ENCODE measurements at regions not wholly inside any gene's neighbourhood (a gene's known extent, or its start where the extent isn't known, plus 50 kb on each side); places are given as distances from the start of the nearest gene placed in this dataset.
"Not testable (repeated sequence)": the region's sequence is repeated elsewhere in the genome, so short reads cannot be mapped to it uniquely, and the experiment has no call there.

DNA sequence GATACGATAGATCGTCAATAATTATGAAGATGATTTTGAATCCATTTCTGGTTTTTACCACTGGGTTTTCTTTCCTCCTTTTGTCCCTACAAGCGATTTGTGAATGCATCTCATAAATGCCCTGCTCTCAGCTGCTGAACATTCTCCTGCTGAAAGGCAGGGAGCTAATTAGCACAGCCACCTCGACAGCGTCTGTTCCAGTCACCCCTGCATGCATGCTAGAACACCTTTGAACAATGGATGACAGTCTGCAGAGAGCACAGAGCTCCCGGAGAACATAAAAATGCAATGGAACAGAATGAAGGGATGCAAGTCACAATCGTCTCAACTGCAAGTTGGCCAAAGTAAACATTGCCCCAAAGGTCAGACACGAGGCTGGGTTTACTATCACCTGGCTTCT lies 105.8 kb downstream of the SLC35B3 start:
- Histone ChIP-seq H3K4me1 (ENCODE audit: control insufficient read depth, insufficient read depth, low read length) (no peaks in the 10 kb centered on the region), H3K36me3 (ENCODE audit: control insufficient read depth, insufficient read depth, low read length) (no peaks in the 10 kb centered on the region), H3K9me3 (ENCODE audit: control insufficient read depth, low read length) (no peaks in the 10 kb centered on the region), H3K27ac (ENCODE audit: insufficient read depth, low read depth, low read length, poor library complexity, severe bottlenecking) (no peak overlapping the region), H3K4me3 (ENCODE audit: insufficient read depth, low read depth, low read length) (no peak overlapping the region), H3K27me3 (ENCODE audit: control insufficient read depth, insufficient read depth, low read length, poor library complexity, severe bottlenecking) (no peaks in the 10 kb centered on the region)
- 73 to 77% methylated on average over 8 of the region's 8 CpGs for WGBS, 2 experiments

DNA sequence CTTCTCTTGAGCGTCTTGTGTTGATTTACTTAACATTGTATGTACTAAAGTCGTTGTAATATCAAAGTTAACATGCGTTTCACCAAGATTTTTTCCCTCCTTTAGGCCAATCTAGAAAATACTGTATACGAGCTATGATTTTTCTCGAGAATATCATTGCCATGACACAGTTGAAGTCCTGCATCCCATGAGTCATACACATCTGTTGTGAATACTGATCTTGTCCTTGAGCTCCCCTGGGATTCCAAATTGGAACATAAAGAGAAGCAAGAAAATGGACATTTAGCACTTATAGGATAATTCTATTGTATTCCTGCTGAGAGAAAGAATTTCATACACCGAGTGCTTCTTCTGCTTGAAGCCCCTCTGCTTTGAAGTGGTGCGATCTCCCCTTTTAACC lies 109.6 kb downstream of the SLC35B3 start:
- no peaks in the 10 kb centered on the region for H3K4me1 ChIP-seq (ENCODE audit: control insufficient read depth, insufficient read depth, low read length)
- H3K4me3 ChIP-seq (ENCODE audit: insufficient read depth, low read depth, low read length): no peak overlapping the region
- H3K36me3 ChIP-seq (ENCODE audit: control insufficient read depth, insufficient read depth, low read length): no peaks in the 10 kb centered on the region
- 93 to 95% methylated on average over 7 of the region's 7 CpGs for WGBS, 2 experiments
- no peak overlapping the region for H3K27ac ChIP-seq (ENCODE audit: insufficient read depth, low read depth, low read length, poor library complexity, severe bottlenecking)
- H3K9me3 ChIP-seq (ENCODE audit: control insufficient read depth, low read length): no peaks in the 10 kb centered on the region
- no peaks in the 10 kb centered on the region for H3K27me3 ChIP-seq (ENCODE audit: control insufficient read depth, insufficient read depth, low read length, poor library complexity, severe bottlenecking)

DNA sequence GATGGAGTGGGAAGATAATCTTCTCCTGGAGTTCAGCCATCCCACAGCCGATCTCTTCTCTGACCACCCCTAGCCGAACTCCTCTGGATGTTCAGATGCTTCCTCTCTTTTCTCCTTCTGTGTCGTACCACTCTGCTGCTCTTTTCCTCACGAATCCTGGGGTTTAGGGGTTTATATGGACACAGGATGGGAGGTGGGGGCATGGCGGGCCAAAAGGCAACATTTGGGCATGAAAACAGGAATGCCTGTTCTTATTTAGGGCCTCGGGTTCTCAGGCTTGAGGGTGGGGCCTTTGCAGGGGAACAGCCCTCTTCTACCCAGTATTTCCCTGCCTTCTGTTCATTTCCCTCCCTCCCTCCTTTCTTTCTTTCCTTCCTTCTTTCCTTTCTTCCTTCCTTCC lies 112.7 kb downstream of the SLC35B3 start:
- Histone ChIP-seq H3K9me3 (ENCODE audit: control insufficient read depth, low read length) (no peaks in the 10 kb centered on the region), H3K36me3 (ENCODE audit: control insufficient read depth, insufficient read depth, low read length) (no peaks in the 10 kb centered on the region), H3K4me1 (ENCODE audit: control insufficient read depth, insufficient read depth, low read length) (no peaks in the 10 kb centered on the region), H3K27ac (ENCODE audit: insufficient read depth, low read depth, low read length, poor library complexity, severe bottlenecking) (no peak overlapping the region), H3K4me3 (ENCODE audit: insufficient read depth, low read depth, low read length) (no peak overlapping the region), H3K27me3 (ENCODE audit: control insufficient read depth, insufficient read depth, low read length, poor library complexity, severe bottlenecking) (no peaks in the 10 kb centered on the region)
- 93% methylated on average over 6 of the region's 6 CpGs for WGBS, 2 experiments

DNA sequence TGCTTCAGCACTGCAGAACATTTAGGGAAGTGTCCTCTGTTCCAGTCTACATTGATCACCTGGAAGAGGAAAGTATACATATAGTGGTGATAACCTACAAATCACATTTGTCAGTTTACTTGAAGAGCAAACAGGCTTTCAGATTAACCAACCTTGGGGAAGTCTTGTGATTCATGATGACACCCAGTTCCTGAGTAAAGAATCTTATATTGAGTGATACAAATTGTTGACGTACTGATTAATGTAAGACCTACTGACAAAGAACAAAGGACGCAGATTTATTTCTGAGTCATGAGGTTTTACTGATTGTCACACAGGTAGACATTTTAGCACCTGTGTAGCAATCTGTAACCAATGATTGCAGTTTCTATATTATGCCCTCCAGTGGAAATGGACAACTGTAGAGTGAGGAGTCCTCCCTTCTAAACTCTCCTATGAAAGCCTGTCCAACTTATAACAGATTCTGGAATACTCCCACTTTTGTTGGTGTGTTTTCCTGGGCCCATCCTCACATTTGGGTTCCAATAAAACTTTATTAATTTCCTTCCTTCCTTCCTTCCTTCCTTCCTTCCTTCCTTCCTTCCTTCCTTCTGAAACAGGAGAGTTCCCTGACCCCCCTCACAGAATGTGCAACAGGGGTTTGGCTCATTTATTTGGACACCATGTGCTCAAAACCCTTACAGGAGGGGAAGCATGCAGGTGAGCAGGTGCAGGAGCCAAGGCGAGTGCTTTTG lies 113.5 kb downstream of the SLC35B3 start:
- H3K4me1 ChIP-seq (ENCODE audit: control insufficient read depth, insufficient read depth, low read length): no peaks in the 10 kb centered on the region
- no peaks in the 10 kb centered on the region for H3K9me3 ChIP-seq (ENCODE audit: control insufficient read depth, low read length)
- WGBS, 2 experiments: 96 to 97% methylated on average over 3 of the region's 3 CpGs
- no peak overlapping the region for H3K4me3 ChIP-seq (ENCODE audit: insufficient read depth, low read depth, low read length)
- H3K36me3 ChIP-seq (ENCODE audit: control insufficient read depth, insufficient read depth, low read length): no peaks in the 10 kb centered on the region
- H3K27me3 ChIP-seq (ENCODE audit: control insufficient read depth, insufficient read depth, low read length, poor library complexity, severe bottlenecking): no peaks in the 10 kb centered on the region
- no peak overlapping the region for H3K27ac ChIP-seq (ENCODE audit: insufficient read depth, low read depth, low read length, poor library complexity, severe bottlenecking)

DNA sequence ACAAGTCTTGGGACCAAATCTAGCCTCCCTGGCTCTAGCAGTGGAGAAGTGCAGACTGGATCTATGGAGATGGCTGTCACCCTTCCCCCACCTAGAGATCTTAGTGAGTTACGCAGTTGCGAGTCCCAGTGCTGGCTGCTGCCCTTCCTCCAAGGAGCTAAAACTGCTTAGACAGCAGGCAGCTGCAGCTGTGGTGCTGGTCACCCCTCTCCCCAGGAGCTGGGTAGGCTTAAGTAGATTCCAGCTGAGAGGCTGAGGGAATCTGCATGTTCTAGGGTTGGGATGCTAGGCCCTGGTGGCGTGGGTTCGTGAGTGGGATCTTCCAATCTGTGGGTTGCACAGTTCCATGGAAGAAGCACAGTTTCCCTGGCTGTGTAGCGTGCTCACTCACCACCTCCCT lies 120.2 kb downstream of the SLC35B3 start:
- no peaks in the 10 kb centered on the region for H3K27me3 ChIP-seq (ENCODE audit: control insufficient read depth, insufficient read depth, low read length, poor library complexity, severe bottlenecking)
- H3K27ac ChIP-seq (ENCODE audit: insufficient read depth, low read depth, low read length, poor library complexity, severe bottlenecking): no peak overlapping the region
- 92 to 94% methylated on average over 5 of the region's 5 CpGs for WGBS, 2 experiments
- no peaks in the 10 kb centered on the region for H3K36me3 ChIP-seq (ENCODE audit: control insufficient read depth, insufficient read depth, low read length)
- H3K4me3 ChIP-seq (ENCODE audit: insufficient read depth, low read depth, low read length): no peak overlapping the region
- no peaks in the 10 kb centered on the region for H3K9me3 ChIP-seq (ENCODE audit: control insufficient read depth, low read length)
- H3K4me1 ChIP-seq (ENCODE audit: control insufficient read depth, insufficient read depth, low read length): no peaks in the 10 kb centered on the region

DNA sequence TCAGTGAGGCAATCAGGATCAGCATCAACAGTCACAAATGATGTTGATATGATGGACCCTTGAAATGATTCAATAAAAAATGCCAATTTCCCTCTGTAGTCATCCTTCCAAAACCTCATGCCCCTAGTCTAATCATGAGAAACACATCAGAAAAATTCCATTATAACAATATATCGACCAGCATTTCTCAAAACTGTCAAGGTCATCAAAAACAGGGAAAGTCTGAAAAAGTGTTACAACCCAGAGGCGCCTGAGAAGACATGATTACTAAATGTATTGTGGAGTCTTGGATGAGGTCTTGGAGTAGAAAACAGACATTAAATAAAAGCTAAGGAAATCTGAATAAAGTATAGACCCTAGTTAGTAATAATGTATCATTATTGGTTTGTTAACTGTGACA lies 133.8 kb downstream of the SLC35B3 start:
- Histone ChIP-seq H3K9me3 (ENCODE audit: control insufficient read depth, low read length) (no peaks in the 10 kb centered on the region), H3K27ac (ENCODE audit: insufficient read depth, low read depth, low read length, poor library complexity, severe bottlenecking) (no peak overlapping the region), H3K27me3 (ENCODE audit: control insufficient read depth, insufficient read depth, low read length, poor library complexity, severe bottlenecking) (no peaks in the 10 kb centered on the region), H3K4me1 (ENCODE audit: control insufficient read depth, insufficient read depth, low read length) (no peaks in the 10 kb centered on the region), H3K4me3 (ENCODE audit: insufficient read depth, low read depth, low read length) (no peak overlapping the region), H3K36me3 (ENCODE audit: control insufficient read depth, insufficient read depth, low read length) (no peaks in the 10 kb centered on the region)
- whole genome bisulfite sequencing, 2 experiments: 92 to 100% methylated on average over 2 of the region's 2 CpGs

DNA sequence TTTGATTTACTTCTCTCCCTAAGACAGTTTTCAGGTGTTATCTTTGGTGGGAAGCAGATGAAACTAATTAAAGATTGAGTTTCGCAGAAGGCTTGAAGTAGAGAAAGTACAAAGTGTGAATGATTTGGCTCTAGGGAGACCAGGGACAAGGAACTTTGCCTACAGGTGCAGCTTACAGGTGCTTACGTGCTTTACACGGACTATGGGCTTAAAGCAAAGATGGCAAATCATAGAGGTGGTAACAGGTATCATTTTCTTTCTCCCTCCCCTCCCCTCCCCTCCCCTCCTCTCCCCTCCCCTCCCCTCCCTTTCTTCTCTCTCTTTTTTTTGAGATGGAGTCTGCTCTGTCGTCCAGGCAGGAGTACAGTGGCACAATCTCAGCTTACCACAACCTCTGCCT lies 136.3 kb downstream of the SLC35B3 start:
- Histone ChIP-seq H3K4me3 (ENCODE audit: insufficient read depth, low read depth, low read length) (no peak overlapping the region), H3K27me3 (ENCODE audit: control insufficient read depth, insufficient read depth, low read length, poor library complexity, severe bottlenecking) (no peaks in the 10 kb centered on the region), H3K27ac (ENCODE audit: insufficient read depth, low read depth, low read length, poor library complexity, severe bottlenecking) (no peak overlapping the region), H3K36me3 (ENCODE audit: control insufficient read depth, insufficient read depth, low read length) (no peaks in the 10 kb centered on the region), H3K9me3 (ENCODE audit: control insufficient read depth, low read length) (no peaks in the 10 kb centered on the region), H3K4me1 (ENCODE audit: control insufficient read depth, insufficient read depth, low read length) (no peaks in the 10 kb centered on the region)
- WGBS, 2 experiments: 88 to 92% methylated on average over 4 of the region's 4 CpGs

DNA sequence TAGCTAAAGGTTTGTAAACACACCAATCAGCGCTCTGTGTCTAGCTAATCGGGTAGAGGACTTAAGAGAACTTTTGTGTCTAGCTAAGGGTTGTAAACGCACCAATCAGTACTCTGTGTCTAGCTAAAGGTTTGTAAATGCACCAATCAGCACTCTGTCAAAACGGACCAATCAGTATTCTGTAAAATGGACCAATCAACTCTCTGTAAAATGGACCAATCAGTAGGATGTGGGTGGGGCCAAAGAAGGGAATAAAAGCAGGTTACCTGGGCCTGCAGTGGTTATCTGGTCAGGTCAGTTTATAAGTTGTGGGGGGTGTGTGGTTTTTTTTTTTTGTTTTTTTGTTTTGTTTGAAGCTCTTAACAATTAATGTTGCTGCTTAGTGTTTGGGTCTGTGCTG lies 152.4 kb downstream of the SLC35B3 start:
- 91 to 96% methylated on average over 4 of the region's 4 CpGs for WGBS, 2 experiments
- H3K4me1 ChIP-seq (ENCODE audit: control insufficient read depth, insufficient read depth, low read length): peaks cover 11% of the 10 kb centered on the region
- not testable (repeated sequence) for H3K4me3 ChIP-seq (ENCODE audit: insufficient read depth, low read depth, low read length); H3K36me3 ChIP-seq (ENCODE audit: control insufficient read depth, insufficient read depth, low read length); H3K27me3 ChIP-seq (ENCODE audit: control insufficient read depth, insufficient read depth, low read length, poor library complexity, severe bottlenecking); H3K9me3 ChIP-seq (ENCODE audit: control insufficient read depth, low read length); H3K27ac ChIP-seq (ENCODE audit: insufficient read depth, low read depth, low read length, poor library complexity, severe bottlenecking)

DNA sequence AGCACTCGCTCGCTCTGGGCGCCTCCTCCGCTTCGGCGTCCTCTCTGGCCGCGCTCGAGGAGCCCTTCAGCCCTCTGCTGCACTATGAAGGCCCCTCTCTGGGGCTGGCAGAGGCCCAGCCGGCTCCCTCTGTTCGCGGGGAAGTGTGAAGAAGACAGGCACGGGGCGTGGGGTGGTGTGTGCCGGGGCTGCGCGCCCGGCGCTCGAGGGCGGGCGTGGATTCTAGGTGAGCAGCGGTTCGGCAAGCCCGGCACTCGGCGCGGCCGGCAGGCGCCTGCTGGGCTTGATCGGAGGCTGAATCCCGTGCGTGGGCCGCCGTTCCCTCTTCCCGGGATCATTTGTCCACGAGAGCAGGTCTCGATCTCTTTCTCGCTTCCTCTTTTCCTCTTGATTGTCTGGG lies 153.0 kb downstream of the SLC35B3 start:
- no peaks in the 10 kb centered on the region for H3K9me3 ChIP-seq (ENCODE audit: control insufficient read depth, low read length)
- H3K36me3 ChIP-seq (ENCODE audit: control insufficient read depth, insufficient read depth, low read length): no peaks in the 10 kb centered on the region
- H3K4me1 ChIP-seq (ENCODE audit: control insufficient read depth, insufficient read depth, low read length): peaks cover 11% of the 10 kb centered on the region
- H3K27ac ChIP-seq (ENCODE audit: insufficient read depth, low read depth, low read length, poor library complexity, severe bottlenecking): no peak overlapping the region
- no peaks in the 10 kb centered on the region for H3K27me3 ChIP-seq (ENCODE audit: control insufficient read depth, insufficient read depth, low read length, poor library complexity, severe bottlenecking)
- WGBS, 2 experiments: 94 to 97% methylated on average over 39 of the region's 39 CpGs
- no peak overlapping the region for H3K4me3 ChIP-seq (ENCODE audit: insufficient read depth, low read depth, low read length)

DNA sequence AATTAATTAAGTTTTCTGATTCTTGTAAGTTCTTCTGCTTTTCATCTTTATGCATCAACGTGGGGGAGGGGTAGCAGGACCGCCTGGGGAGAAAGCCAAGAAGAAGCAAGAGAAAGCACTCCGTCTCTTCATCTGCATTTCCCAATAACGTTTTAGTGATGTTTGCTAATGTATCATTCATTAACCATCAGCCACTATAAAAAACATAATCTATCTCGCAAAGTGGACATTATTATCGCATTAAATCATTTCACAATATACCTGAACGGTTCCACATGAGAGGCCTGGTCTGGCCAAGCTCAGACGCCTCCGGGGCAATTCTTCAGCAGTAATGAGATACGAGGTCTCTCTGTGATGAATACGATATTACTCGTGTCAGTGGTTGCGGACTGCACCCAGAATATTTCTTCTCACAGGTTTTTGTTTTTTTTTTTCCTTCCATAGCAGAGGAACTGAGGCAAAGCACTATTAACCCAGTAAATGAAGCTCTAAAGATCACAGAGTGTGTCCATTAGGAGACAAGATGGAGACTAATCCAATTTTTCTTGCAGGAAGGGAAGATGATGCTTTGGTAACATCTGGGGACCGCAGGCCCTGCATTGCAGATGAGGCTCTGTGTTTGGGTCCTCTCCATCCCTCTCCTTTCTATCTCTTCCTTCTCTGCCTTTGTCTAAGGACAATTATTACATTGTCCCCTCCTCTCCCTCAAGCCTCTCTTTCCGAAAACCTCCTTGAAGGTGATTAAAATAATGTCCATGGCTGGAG lies 156.1 kb downstream of the SLC35B3 start:
- Histone ChIP-seq H3K4me1 (ENCODE audit: control insufficient read depth, insufficient read depth, low read length) (peaks cover 11% of the 10 kb centered on the region), H3K27ac (ENCODE audit: insufficient read depth, low read depth, low read length, poor library complexity, severe bottlenecking) (no peak overlapping the region), H3K9me3 (ENCODE audit: control insufficient read depth, low read length) (no peaks in the 10 kb centered on the region), H3K27me3 (ENCODE audit: control insufficient read depth, insufficient read depth, low read length, poor library complexity, severe bottlenecking) (no peaks in the 10 kb centered on the region), H3K4me3 (ENCODE audit: insufficient read depth, low read depth, low read length) (no peak overlapping the region), H3K36me3 (ENCODE audit: control insufficient read depth, insufficient read depth, low read length) (no peaks in the 10 kb centered on the region)
- WGBS, 2 experiments: 74 to 81% methylated on average over 14 to 15 of the region's 15 CpGs
